ENCODE measurements at regions not wholly inside any gene's neighbourhood (a gene's known extent, or its start where the extent isn't known, plus 50 kb on each side); places are given as distances from the start of the nearest gene placed in this dataset.

GRCh38 chr4:11765849-11766453 is 337.3 kb upstream of the HS3ST1 start:
- no peaks in the 10 kb centered on the region for H3K27me3 Mint-ChIP-seq (ENCODE audit: low read depth)
- H3K4me3 Mint-ChIP-seq: no peak overlapping the region
- ATAC-seq (no peak), DNase-seq (peak; percentile 30)
- H3K9me3 Mint-ChIP-seq (ENCODE audit: insufficient read depth): no peaks in the 10 kb centered on the region
- H3K27ac Mint-ChIP-seq: no peak overlapping the region
- ChIA-PET CTCF (interaction anchor here (0.7 kb wide), 1 partner anchor 24 kb away, joined by 3 read pairs; no protein-coding TSS in a partner anchor), POLR2A (no interaction called here)
- H3K36me3 Mint-ChIP-seq (ENCODE audit: low read depth): no peaks in the 10 kb centered on the region
- H3K4me1 Mint-ChIP-seq (ENCODE audit: low read depth): no peaks in the 10 kb centered on the region

DNA sequence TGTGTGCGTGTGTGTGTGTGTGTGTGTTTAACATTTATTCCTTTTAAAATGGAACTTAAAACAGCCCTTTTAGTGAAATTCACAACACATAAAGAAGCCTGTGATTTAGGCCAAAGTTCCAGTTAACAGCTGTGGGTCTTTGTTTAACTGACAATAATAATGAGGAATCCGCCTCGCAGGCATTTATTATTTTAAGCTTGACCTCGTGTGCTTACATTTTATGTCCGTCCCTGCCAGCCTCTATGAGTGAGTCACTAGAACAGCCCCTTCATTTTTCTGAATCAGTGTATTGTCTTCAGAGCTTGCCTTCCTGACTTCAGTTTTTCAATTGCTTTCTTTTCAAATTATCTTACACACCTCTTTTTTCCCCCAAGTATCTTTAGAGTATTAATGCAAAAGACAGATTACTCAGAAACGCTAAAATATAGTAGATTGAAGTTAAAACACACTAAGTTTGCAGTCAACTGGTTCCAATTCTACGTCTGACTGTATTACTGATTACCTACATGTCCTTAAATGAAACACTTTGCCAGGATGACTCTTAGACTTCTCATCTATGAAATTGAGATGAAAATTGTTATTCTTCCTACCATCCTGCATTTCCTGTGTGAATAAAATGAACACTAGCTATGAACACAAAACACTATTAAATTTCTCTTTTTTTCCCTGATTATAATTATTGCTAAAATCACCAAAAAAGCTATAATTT is 319.6 kb upstream of the HS3ST1 start:
- POLR2A ChIA-PET: no interaction called here

DNA sequence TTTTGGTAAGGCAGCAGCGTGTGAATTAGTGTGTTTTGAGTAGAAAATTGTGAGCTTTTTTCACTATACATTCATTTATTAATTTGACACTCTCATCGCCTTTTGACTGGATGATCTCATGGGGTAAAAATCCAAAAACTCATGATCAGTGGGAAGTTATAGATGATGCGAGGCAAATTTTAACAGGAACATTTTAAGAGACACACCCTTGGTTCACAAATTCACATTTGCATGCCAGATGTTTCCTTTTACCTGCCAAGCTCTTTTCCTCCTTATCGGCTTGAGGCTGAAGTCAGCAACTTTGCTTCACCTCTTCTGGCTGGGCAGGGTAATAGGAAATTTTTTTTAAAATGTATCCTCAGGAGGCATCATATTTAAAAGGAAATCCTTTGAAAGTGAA is 318.0 kb upstream of the HS3ST1 start:
- ATAC-seq (no peak), DNase-seq (no peak)
- no peaks in the 10 kb centered on the region for H3K36me3 Mint-ChIP-seq (ENCODE audit: low read depth)
- H3K9me3 Mint-ChIP-seq (ENCODE audit: insufficient read depth): peaks cover 4% of the 10 kb centered on the region
- no peak overlapping the region for H3K4me3 Mint-ChIP-seq
- CTCF ChIA-PET: no interaction called here
- H3K27me3 Mint-ChIP-seq (ENCODE audit: low read depth): no peaks in the 10 kb centered on the region
- no peak overlapping the region for H3K27ac Mint-ChIP-seq
- no peaks in the 10 kb centered on the region for H3K4me1 Mint-ChIP-seq (ENCODE audit: low read depth)
- POLR2A ChIA-PET: no interaction called here

More for the DNA sequence above, 319.6 kb upstream of the HS3ST1 start:
- Mint-ChIP-seq H3K36me3 (ENCODE audit: low read depth) (no peaks in the 10 kb centered on the region), H3K4me3 (no peak overlapping the region), H3K27me3 (ENCODE audit: low read depth) (no peaks in the 10 kb centered on the region), H3K9me3 (ENCODE audit: insufficient read depth) (peaks cover 4% of the 10 kb centered on the region), H3K27ac (no peak overlapping the region), H3K4me1 (ENCODE audit: low read depth) (no peaks in the 10 kb centered on the region)
- DNase-seq: no peak
- no peak for ATAC-seq
- CTCF ChIA-PET: interaction anchor here (1.0 kb wide), 1 partner anchor 12 kb away, joined by 3 read pairs; no protein-coding TSS in a partner anchor

DNA sequence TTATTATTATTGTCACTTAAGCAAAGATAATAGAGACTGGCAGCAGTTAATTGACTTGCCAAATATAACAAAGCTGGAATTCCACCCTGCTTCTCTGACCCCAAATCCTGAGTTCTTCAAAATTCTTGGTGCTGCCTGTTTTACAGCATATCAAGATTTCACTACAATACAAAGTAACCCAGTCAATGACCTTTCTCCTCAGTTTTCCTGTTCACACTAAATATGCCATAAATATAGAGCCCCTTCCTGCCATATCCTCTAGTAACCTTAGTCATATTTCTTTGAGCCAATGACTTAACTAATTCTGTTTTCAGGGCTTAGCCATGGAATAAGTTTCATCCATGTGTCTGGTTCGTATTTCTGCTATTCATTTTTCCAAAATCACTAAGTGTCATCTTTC is 315.3 kb upstream of the HS3ST1 start:
- Mint-ChIP-seq H3K4me3 (no peak overlapping the region), H3K27me3 (ENCODE audit: low read depth) (no peaks in the 10 kb centered on the region), H3K9me3 (ENCODE audit: insufficient read depth) (no peaks in the 10 kb centered on the region), H3K4me1 (ENCODE audit: low read depth) (no peaks in the 10 kb centered on the region), H3K27ac (no peak overlapping the region), H3K36me3 (ENCODE audit: low read depth) (no peaks in the 10 kb centered on the region)
- DNase-seq: no peak
- CTCF ChIA-PET: no interaction called here
- ATAC-seq: no peak
- POLR2A ChIA-PET: no interaction called here

DNA sequence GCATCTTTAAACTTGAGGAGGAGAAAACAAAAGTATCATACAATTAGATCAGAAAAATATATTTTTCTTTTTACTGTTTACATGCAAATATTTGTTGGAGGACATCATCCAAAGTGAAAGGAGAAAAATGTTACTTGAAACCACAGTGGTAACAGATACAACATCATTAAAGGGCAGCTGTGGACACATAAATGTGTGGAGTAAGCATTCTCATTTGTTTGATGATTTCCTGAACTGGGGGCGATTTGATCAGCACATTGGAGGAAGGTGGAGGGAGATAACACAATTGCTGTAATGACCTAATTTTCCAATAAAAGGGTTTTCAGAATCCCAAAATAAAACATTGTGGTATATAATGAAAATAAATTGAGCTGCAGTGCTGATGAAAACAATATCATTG is 314.5 kb upstream of the HS3ST1 start:
- DNase-seq: no peak
- ChIA-PET CTCF (no interaction called here), POLR2A (no interaction called here)
- ATAC-seq: no peak
- no peaks in the 10 kb centered on the region for H3K9me3 Mint-ChIP-seq (ENCODE audit: insufficient read depth)
- no peaks in the 10 kb centered on the region for H3K4me1 Mint-ChIP-seq (ENCODE audit: low read depth)
- H3K27ac Mint-ChIP-seq: no peak overlapping the region
- no peaks in the 10 kb centered on the region for H3K36me3 Mint-ChIP-seq (ENCODE audit: low read depth)
- H3K4me3 Mint-ChIP-seq: no peak overlapping the region
- no peaks in the 10 kb centered on the region for H3K27me3 Mint-ChIP-seq (ENCODE audit: low read depth)

DNA sequence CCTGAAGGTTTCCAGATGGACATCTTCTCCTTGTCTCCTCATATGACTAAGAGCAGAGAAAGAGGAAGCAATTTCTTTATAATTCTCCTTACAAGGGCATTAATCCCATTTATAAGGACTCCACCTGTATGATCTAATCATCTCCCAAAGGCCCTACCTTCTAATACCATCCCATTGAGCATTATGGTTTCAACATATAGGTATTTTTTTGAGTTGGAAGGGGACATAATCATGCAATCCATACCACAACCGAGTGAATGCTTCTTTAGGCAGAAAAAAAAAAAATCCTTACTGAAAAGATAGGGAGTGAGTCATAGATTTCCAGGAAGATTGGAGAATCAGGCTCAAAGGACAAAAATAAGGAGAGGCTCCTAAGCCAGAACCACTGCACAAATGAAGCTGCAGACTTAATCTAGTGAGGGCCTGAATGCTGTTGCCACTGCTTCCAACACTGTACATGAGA is 312.5 kb upstream of the HS3ST1 start:
- Mint-ChIP-seq H3K27me3 (ENCODE audit: low read depth) (no peaks in the 10 kb centered on the region), H3K4me3 (no peak overlapping the region), H3K36me3 (ENCODE audit: low read depth) (no peaks in the 10 kb centered on the region), H3K4me1 (ENCODE audit: low read depth) (no peaks in the 10 kb centered on the region), H3K27ac (no peak overlapping the region), H3K9me3 (ENCODE audit: insufficient read depth) (no peaks in the 10 kb centered on the region)
- ATAC-seq: no peak
- POLR2A ChIA-PET: no interaction called here
- CTCF ChIA-PET: no interaction called here
- DNase-seq: no peak

GRCh38 chr4:11739992-11740391 is 311.3 kb upstream of the HS3ST1 start:
- Mint-ChIP-seq H3K27ac (no peak overlapping the region), H3K4me1 (ENCODE audit: low read depth) (no peaks in the 10 kb centered on the region), H3K27me3 (ENCODE audit: low read depth) (no peaks in the 10 kb centered on the region), H3K4me3 (no peak overlapping the region), H3K36me3 (ENCODE audit: low read depth) (no peaks in the 10 kb centered on the region), H3K9me3 (ENCODE audit: insufficient read depth) (no peaks in the 10 kb centered on the region)
- DNase-seq (no peak), ATAC-seq (no peak)
- POLR2A ChIA-PET: no interaction called here
- CTCF ChIA-PET: no interaction called here

DNA sequence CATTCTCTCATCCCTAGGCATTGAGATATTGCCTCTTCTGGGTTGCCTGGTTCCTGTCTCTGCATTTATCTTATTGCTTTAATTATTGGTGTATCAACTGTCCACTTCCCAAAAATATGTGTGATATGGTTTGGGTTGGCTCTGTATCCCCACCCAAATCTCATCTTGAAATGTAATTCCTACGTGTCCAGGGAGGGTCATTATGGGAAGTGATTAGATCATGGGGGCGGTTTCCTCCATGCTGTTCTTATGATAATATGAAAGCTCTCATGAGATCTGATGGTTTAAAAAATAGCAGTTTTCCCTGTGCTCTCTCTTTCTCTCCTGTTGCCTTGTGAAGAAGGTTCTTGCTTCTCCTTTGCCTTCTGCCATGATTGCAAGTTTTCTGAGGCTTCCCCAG is 308.3 kb upstream of the HS3ST1 start:
- no peak for DNase-seq
- CTCF ChIA-PET: no interaction called here
- POLR2A ChIA-PET: no interaction called here

DNA sequence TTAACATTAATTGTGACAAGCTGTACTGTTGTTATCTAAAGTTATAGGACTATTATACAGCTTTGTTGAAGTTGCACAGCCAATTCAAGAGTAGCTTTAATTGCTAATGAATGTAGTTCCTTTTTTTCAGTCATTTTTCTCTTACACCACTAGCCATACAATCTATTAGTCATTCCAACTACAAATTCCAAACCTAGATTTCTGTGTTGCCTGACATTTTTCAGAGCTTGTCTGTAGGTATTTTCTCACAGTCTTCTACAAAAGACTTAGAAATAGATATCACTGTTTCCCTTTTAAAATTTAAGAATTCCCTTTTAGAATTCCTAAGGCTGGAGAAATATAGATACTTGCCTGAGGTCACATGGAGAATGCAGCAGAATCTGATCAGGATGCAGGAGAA is 307.0 kb upstream of the HS3ST1 start:
- ChIA-PET POLR2A (no interaction called here), CTCF (no interaction called here)
- H3K9me3 Mint-ChIP-seq (ENCODE audit: insufficient read depth): no peaks in the 10 kb centered on the region
- no peaks in the 10 kb centered on the region for H3K4me1 Mint-ChIP-seq (ENCODE audit: low read depth)
- H3K27me3 Mint-ChIP-seq (ENCODE audit: low read depth): no peaks in the 10 kb centered on the region
- no peak overlapping the region for H3K27ac Mint-ChIP-seq
- DNase-seq (no peak), ATAC-seq (no peak)
- H3K36me3 Mint-ChIP-seq (ENCODE audit: low read depth): no peaks in the 10 kb centered on the region
- H3K4me3 Mint-ChIP-seq: no peak overlapping the region

More for the DNA sequence above, 308.3 kb upstream of the HS3ST1 start:
- no peak for ATAC-seq
- no peak overlapping the region for H3K27ac Mint-ChIP-seq
- H3K27me3 Mint-ChIP-seq (ENCODE audit: low read depth): no peaks in the 10 kb centered on the region
- no peaks in the 10 kb centered on the region for H3K9me3 Mint-ChIP-seq (ENCODE audit: insufficient read depth)
- H3K4me3 Mint-ChIP-seq: no peak overlapping the region
- H3K36me3 Mint-ChIP-seq (ENCODE audit: low read depth): no peaks in the 10 kb centered on the region
- H3K4me1 Mint-ChIP-seq (ENCODE audit: low read depth): no peaks in the 10 kb centered on the region

DNA sequence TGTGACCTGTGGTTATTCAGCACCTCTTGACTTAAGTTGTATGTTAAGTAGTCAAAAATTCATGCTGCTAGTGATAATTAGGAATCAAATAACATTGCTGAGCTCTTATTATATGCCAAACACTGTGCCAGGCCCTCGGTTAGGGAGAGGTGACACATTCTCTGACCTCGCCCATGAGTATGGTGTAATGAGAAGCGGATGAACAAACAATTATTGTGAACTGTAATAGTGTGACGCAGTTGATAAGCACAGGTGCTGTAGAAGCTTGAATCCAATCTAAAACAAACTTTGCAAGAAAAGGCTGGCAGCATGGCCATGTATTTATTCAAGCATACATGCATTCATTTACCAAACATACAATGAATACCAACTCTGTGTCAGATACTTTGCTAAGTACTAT is 303.5 kb upstream of the HS3ST1 start:
- H3K27ac Mint-ChIP-seq: no peak overlapping the region
- POLR2A ChIA-PET: no interaction called here
- H3K4me3 Mint-ChIP-seq: no peak overlapping the region
- ATAC-seq (no peak), DNase-seq (no peak)
- no peaks in the 10 kb centered on the region for H3K27me3 Mint-ChIP-seq (ENCODE audit: low read depth)
- CTCF ChIA-PET: no interaction called here
- no peaks in the 10 kb centered on the region for H3K4me1 Mint-ChIP-seq (ENCODE audit: low read depth)
- no peaks in the 10 kb centered on the region for H3K36me3 Mint-ChIP-seq (ENCODE audit: low read depth)
- no peaks in the 10 kb centered on the region for H3K9me3 Mint-ChIP-seq (ENCODE audit: insufficient read depth)

DNA sequence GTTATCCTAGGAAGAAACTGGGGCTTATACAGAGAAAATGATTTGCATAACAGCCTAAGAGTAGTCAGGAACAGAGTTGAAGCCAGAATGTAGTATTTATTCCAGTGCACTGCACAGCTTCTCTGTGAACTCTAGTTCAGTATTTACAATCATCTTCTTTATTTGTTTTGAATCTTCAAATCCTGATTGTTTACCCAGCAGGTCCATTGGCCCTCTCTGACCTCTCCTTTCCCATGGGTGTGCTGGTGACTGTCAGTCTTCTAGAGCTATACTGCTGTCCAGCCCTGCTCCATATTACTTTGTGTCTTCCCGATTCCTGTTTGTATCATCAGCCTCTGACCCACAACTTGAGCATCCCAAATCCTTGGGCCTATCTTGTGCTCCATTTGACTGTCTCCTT is 301.9 kb upstream of the HS3ST1 start:
- POLR2A ChIA-PET: no interaction called here
- ATAC-seq (no peak), DNase-seq (no peak)
- Mint-ChIP-seq H3K36me3 (ENCODE audit: low read depth) (no peaks in the 10 kb centered on the region), H3K4me1 (ENCODE audit: low read depth) (no peaks in the 10 kb centered on the region), H3K27ac (no peak overlapping the region), H3K4me3 (no peak overlapping the region), H3K9me3 (ENCODE audit: insufficient read depth) (no peaks in the 10 kb centered on the region), H3K27me3 (ENCODE audit: low read depth) (no peaks in the 10 kb centered on the region)
- CTCF ChIA-PET: no interaction called here

DNA sequence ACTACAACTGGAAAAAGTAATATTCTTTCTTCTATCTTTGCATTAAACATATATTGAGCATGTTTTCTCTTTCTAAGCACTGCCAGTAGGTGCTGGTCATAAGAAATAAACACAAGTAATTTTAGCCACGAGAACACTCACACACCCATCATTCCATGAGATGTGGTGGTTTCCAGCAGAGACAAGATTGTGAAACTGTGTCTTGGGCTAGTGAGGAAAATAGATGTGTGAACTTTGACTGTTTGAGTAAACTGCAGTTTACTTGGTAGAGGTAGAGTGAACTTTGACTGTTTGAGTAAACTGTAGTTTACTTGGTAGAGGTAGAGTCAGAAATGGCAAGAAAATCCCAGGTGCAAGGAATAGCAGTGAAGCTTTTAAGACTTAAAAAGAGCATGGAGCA is 300.9 kb upstream of the HS3ST1 start:
- ATAC-seq: no peak
- Mint-ChIP-seq H3K4me1 (ENCODE audit: low read depth) (no peaks in the 10 kb centered on the region), H3K36me3 (ENCODE audit: low read depth) (no peaks in the 10 kb centered on the region), H3K27me3 (ENCODE audit: low read depth) (no peaks in the 10 kb centered on the region), H3K27ac (no peak overlapping the region), H3K9me3 (ENCODE audit: insufficient read depth) (no peaks in the 10 kb centered on the region), H3K4me3 (no peak overlapping the region)
- CTCF ChIA-PET: no interaction called here
- no peak for DNase-seq
- POLR2A ChIA-PET: no interaction called here

All from activated CD8-positive, alpha-beta T cell treated with anti-CD3 and anti-CD28 coated beads, Interleukin-2, amount 10 ng/mL, durations not matched to agents 7 days and 5 days (primary cell).